T-cell (primary cell): ENCODE measurements at regions not wholly inside any gene's neighbourhood (a gene's known extent, or its start where the extent isn't known, plus 50 kb on each side); places are given as distances from the start of the nearest gene placed in this dataset.
A peak's percentile ranks its signal among the peaks of the same experiment; 100 is the strongest.

Experiments
- ATAC-seq, 4 experiments: fragments of 200-7000 bp in 3 of 4; fragments of 150-1000 bp in 1 of 4; cut with Tn5 transposase; replicated peaks in 1 of 4; 1 replicate in 3 of 4; 2 replicates in 1 of 4; pipeline ENCODE4 v1.10.0; 2021; ENCODE audit warnings: moderate library complexity in 3 of 4, mild to moderate bottlenecking in 2 of 4, moderate number of reproducible peaks in 1 of 4
- CTCF ChIA-PET, 2 donors: fragments of 300-600 bp; sonication (Branson Sonifier 250); formaldehyde crosslinking; loops; one replicate each; lab custom pipeline; 2022; ENCODE audit warnings: antibody characterized with exemption in 2 of 2; lab: Charles Lee
- POLR2A ChIA-PET, 2 donors: fragments of 300-600 bp; sonication (Branson Sonifier 250); formaldehyde crosslinking; loops; one replicate each; lab custom pipeline; 2022; ENCODE audit warnings: antibody characterized with exemption in 2 of 2; lab: Charles Lee
- DNase-seq, 35 experiments: peaks; one replicate each; pipeline versions ENCODE4 v3.0.0 to v3.0.0-alpha.2; 2013 to 2023
- H3K27ac ChIP-seq: one replicate; pipeline ENCODE4 v1.5.1; 2013; ENCODE audit warnings: low read length
- H3K27me3 ChIP-seq, 2 experiments: replicated peaks in 1 of 2; 1 replicate in 1 of 2; 2 replicates in 1 of 2; pipeline versions ENCODE4 v1.6.1 to v1.7.0; 2013; ENCODE audit warnings: low read length in 1 of 2, mixed read lengths in 1 of 2; ENCODE audit not compliant: control insufficient read depth in 2 of 2, insufficient read depth in 2 of 2; ENCODE audit errors: extremely low read depth in 1 of 2
- H3K36me3 ChIP-seq, 2 donors: 1 replicate in 1 of 2; 2 replicates in 1 of 2; pipeline versions ENCODE4 v1.6.1 to v1.7.0; 2013; ENCODE audit warnings: low read length in 1 of 2; ENCODE audit not compliant: control insufficient read depth in 2 of 2, insufficient read depth in 1 of 2; ENCODE audit errors: extremely low read depth in 1 of 2
- H3K4me1 ChIP-seq, 2 experiments: 1 replicate in 1 of 2; 2 replicates in 1 of 2; pipeline versions ENCODE4 v1.6.1 to v1.7.0; 2013; ENCODE audit warnings: low read length in 2 of 2, mixed read lengths in 1 of 2; ENCODE audit not compliant: insufficient read depth in 2 of 2, control insufficient read depth in 1 of 2; ENCODE audit errors: extremely low read depth in 1 of 2
- H3K4me3 ChIP-seq, 2 donors: 1 replicate in 1 of 2; 2 replicates in 1 of 2; pipeline versions ENCODE4 v1.5.1 to v1.7.0; 2013; ENCODE audit warnings: mild to moderate bottlenecking in 2 of 2, low read length in 1 of 2, moderate library complexity in 1 of 2; ENCODE audit not compliant: control insufficient read depth in 1 of 2; ENCODE audit errors: extremely low read depth in 1 of 2
- H3K9me3 ChIP-seq: 2 replicates; pipeline ENCODE4 v1.7.0; 2013
- H3K27ac Mint-ChIP-seq, 2 donors: one replicate each; pipeline ENCODE4 v1.8.0; 2020 to 2021; ENCODE audit warnings: mild to moderate bottlenecking in 2 of 2, mixed read lengths in 2 of 2
- H3K27me3 Mint-ChIP-seq, 2 donors: one replicate each; pipeline ENCODE4 v1.8.0; 2021 to 2022; ENCODE audit warnings: mixed read lengths in 2 of 2
- H3K36me3 Mint-ChIP-seq: one replicate; pipeline ENCODE4 v1.8.0; 2021; ENCODE audit warnings: mixed read lengths
- H3K4me1 Mint-ChIP-seq, 3 donors: one replicate each; pipeline ENCODE4 v1.8.0; 2020 to 2022; ENCODE audit warnings: mixed read lengths in 3 of 3, mild to moderate bottlenecking in 1 of 3
- H3K4me3 Mint-ChIP-seq, 3 donors: one replicate each; pipeline ENCODE4 v1.8.0; 2020 to 2022; ENCODE audit warnings: mild to moderate bottlenecking in 3 of 3, mixed read lengths in 3 of 3, moderate library complexity in 3 of 3
- H3K9me3 Mint-ChIP-seq, 3 donors: one replicate each; pipeline ENCODE4 v1.8.0; 2020 to 2022; ENCODE audit warnings: mixed read lengths in 3 of 3
- WGBS: methylation state at CpG from one replicate; pipeline ENCODE4 v1.1.5; 2013; ENCODE audit warnings: missing lambda C conversion rate; ENCODE audit not compliant: insufficient coverage; 5-methylcytosine and 5-hydroxymethylcytosine counted together

DNA sequence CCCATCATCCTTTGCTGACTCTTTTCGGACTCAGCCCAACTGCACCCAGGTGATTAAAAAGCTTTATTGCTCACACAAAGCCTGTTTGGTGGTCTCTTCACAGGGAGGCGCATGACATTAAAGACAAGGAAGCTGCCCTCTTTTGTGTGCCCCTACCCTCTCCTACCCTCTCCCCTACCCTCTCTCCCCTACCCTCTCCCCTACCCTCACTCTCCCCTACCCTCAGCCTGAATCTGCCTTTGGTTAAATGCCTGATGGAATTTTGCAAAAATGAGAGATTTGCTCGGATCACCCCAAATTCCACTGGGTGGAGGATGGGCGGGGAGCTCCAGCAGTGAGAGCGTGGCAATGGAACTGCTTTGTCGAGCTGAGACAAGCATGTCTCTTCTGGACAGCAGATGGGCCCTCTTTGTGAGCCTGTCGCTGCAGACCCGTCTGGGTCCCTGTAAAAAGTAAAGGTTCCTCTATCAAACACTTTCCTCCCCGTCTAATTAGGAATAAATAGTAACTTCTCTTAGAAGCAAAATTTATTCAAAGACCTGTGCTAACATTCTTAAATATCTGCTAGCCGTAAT, 76.4 kb upstream of the MLN start:
- no peaks in the 10 kb centered on the region for H3K9me3 ChIP-seq
- Mint-ChIP-seq H3K4me3 (no peak overlapping the region), H3K27me3 (no peaks in the 10 kb centered on the region), H3K36me3 (no peaks in the 10 kb centered on the region), H3K9me3 (no peaks in the 10 kb centered on the region), H3K27ac (no peak overlapping the region), H3K4me1 (peaks cover 0 to under 1% (median 0%) of the 10 kb centered on the region in 3 donors)
- no peak overlapping the region for H3K27ac ChIP-seq
- ChIA-PET POLR2A (interaction anchor here in 1 of 2 donors (0.5 kb wide), 1 partner anchor 246 kb away, joined by 5 read pairs; no protein-coding TSS in a partner anchor), CTCF (interaction anchor here in 1 of 2 donors (0.7 kb wide), 1 partner anchor 71 kb away, joined by 4 read pairs; no protein-coding TSS in a partner anchor)
- peaks cover under 1 to 3% of the 10 kb centered on the region in 2 experiments for H3K4me1 ChIP-seq
- 92% methylated on average over 5 of the region's 10 CpGs for WGBS
- no peaks in the 10 kb centered on the region for H3K36me3 ChIP-seq
- DNase-seq (no peak), ATAC-seq (no peak)
- H3K4me3 ChIP-seq, result no peak overlapping the region
- H3K27me3 ChIP-seq, result peaks cover 0 to 19% of the 10 kb centered on the region in 2 experiments

DNA sequence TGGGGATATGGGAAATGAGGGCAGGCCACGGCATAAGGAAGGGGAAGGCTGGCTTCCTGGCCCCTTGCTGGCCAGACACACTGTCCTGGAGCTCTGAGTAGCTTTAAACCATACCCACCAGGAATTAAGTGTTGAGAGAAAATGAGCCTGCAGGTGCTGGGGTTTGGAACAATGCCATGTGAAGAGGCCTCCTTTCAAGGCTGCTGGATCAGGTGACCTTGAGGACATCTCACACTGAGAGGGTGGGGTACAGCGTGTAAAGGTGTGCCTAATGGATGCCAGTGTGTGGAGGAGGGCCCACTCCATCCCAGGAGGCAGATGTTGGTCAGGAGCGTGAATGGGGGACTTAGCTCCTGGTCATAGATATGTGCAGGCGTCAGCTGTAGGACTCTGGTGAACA, 74.8 kb upstream of the MLN start:
- Mint-ChIP-seq H3K9me3 (no peaks in the 10 kb centered on the region), H3K36me3 (no peaks in the 10 kb centered on the region), H3K4me3 (no peak overlapping the region), H3K4me1 (peaks cover 4 to 8% (median 6%) of the 10 kb centered on the region in 3 donors), H3K27me3 (peaks cover 0 to 3% of the 10 kb centered on the region in 2 donors), H3K27ac (no peak overlapping the region)
- H3K4me1 ChIP-seq, result peaks cover 3 to 7% of the 10 kb centered on the region in 2 experiments
- ChIA-PET POLR2A (no interaction called here), CTCF (interaction anchor here in 1 of 2 donors (0.7 kb wide), 1 partner anchor 54 kb away, joined by 4 read pairs; no protein-coding TSS in a partner anchor)
- 88% methylated on average over 3 of the region's 4 CpGs for WGBS
- DNase-seq (no peak), ATAC-seq (no peak)
- no peaks in the 10 kb centered on the region for H3K36me3 ChIP-seq
- no peak overlapping the region for H3K27ac ChIP-seq
- no peak overlapping the region for H3K4me3 ChIP-seq
- H3K9me3 ChIP-seq, result no peaks in the 10 kb centered on the region
- peaks cover 0 to 19% of the 10 kb centered on the region in 2 experiments for H3K27me3 ChIP-seq

DNA sequence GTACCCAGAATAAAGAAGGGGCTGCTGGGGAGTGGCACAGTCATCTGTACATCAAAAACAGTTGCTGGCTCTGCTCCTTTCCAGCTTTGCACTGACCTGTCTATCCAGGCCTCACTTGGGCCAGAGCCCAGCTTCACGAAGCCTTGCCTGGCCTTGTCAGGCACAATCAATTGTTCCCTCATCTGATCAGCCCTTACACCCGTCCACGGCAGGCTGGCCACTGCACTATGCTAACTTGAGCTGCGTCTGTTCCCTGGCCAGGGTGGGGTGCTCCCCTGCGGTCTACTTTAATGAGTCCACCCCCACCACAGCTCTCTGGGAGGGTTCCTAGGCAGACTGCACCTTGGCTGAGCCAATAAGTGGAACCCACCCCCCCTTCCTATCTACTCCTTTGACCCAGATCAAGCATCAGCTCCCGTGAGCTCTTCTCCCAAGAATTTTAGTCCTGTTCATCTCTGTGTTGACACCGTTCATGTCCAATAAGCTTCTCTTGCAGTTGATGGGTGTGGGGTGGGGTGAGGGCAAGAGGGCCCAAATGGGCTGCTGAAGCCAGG, 74.3 kb upstream of the MLN start:
- Histone ChIP-seq H3K4me3 (no peak overlapping the region), H3K36me3 (no peaks in the 10 kb centered on the region), H3K9me3 (no peaks in the 10 kb centered on the region), H3K4me1 (peaks cover 3 to 7% of the 10 kb centered on the region in 2 experiments), H3K27ac (no peak overlapping the region), H3K27me3 (peaks cover 0 to 19% of the 10 kb centered on the region in 2 experiments)
- H3K36me3 Mint-ChIP-seq, result no peaks in the 10 kb centered on the region
- no peaks in the 10 kb centered on the region for H3K9me3 Mint-ChIP-seq
- peaks cover 4 to 8% (median 6%) of the 10 kb centered on the region in 3 donors for H3K4me1 Mint-ChIP-seq
- WGBS, result 98% methylated on average over 6 of the region's 7 CpGs
- H3K4me3 Mint-ChIP-seq, result no peak overlapping the region
- no peak for ATAC-seq
- POLR2A ChIA-PET, result no interaction called here
- CTCF ChIA-PET, result interaction anchor here in 1 of 2 donors (0.7 kb wide), 1 partner anchor 54 kb away, joined by 4 read pairs; no protein-coding TSS in a partner anchor
- H3K27ac Mint-ChIP-seq, result no peak overlapping the region
- no peak for DNase-seq
- peaks cover 0 to 3% of the 10 kb centered on the region in 2 donors for H3K27me3 Mint-ChIP-seq

GRCh38 chr6:33875696-33876095, 71.9 kb upstream of the MLN start:
- Mint-ChIP-seq H3K36me3 (no peaks in the 10 kb centered on the region), H3K9me3 (no peaks in the 10 kb centered on the region), H3K27ac (no peak overlapping the region), H3K4me3 (no peak overlapping the region), H3K27me3 (peaks cover 0 to 7% of the 10 kb centered on the region in 2 donors), H3K4me1 (peaks cover 4 to 13% (median 6%) of the 10 kb centered on the region in 3 donors)
- no peak for ATAC-seq
- ChIA-PET POLR2A (no interaction called here), CTCF (no interaction called here)
- Histone ChIP-seq H3K36me3 (no peaks in the 10 kb centered on the region), H3K4me1 (peaks cover 3 to 7% of the 10 kb centered on the region in 2 experiments), H3K9me3 (no peaks in the 10 kb centered on the region), H3K27ac (no peak overlapping the region), H3K27me3 (peaks cover 0 to 34% of the 10 kb centered on the region in 2 experiments), H3K4me3 (no peak overlapping the region)
- DNase-seq, result no peak
- 97% methylated on average over 5 of the region's 5 CpGs for WGBS

GRCh38 chr6:33875141-33875581, 71.4 kb upstream of the MLN start:
- Mint-ChIP-seq H3K4me1 (peaks cover 4 to 13% (median 6%) of the 10 kb centered on the region in 3 donors), H3K27me3 (peaks cover 0 to 7% of the 10 kb centered on the region in 2 donors), H3K9me3 (no peaks in the 10 kb centered on the region), H3K27ac (peak overlapping the region in 1 of 2 donors; percentile 25), H3K4me3 (no peak overlapping the region), H3K36me3 (no peaks in the 10 kb centered on the region)
- ATAC-seq, result no peak
- Histone ChIP-seq H3K27ac (no peak overlapping the region), H3K27me3 (peaks cover 0 to 37% of the 10 kb centered on the region in 2 experiments), H3K4me3 (no peak overlapping the region), H3K4me1 (peaks cover 3 to 7% of the 10 kb centered on the region in 2 experiments), H3K36me3 (no peaks in the 10 kb centered on the region), H3K9me3 (no peaks in the 10 kb centered on the region)
- WGBS, result 67% methylated on average over 1 of the region's 6 CpGs
- POLR2A ChIA-PET, result no interaction called here
- CTCF ChIA-PET, result no interaction called here
- no peak for DNase-seq

GRCh38 chr6:33874136-33874760, 70.4 kb upstream of the MLN start:
- peaks cover 4 to 13% (median 6%) of the 10 kb centered on the region in 3 donors for H3K4me1 Mint-ChIP-seq
- Histone ChIP-seq H3K4me3 (no peak overlapping the region), H3K4me1 (peaks cover 3 to 7% of the 10 kb centered on the region in 2 experiments), H3K9me3 (no peaks in the 10 kb centered on the region), H3K36me3 (no peaks in the 10 kb centered on the region), H3K27ac (no peak overlapping the region), H3K27me3 (peaks cover 0 to 40% of the 10 kb centered on the region in 2 experiments)
- H3K36me3 Mint-ChIP-seq, result no peaks in the 10 kb centered on the region
- WGBS, result 86% methylated on average over 8 of the region's 17 CpGs
- no peaks in the 10 kb centered on the region for H3K9me3 Mint-ChIP-seq
- peaks cover 0 to 7% of the 10 kb centered on the region in 2 donors for H3K27me3 Mint-ChIP-seq
- no peak overlapping the region for H3K4me3 Mint-ChIP-seq
- H3K27ac Mint-ChIP-seq, result no peak overlapping the region
- DNase-seq (no peak), ATAC-seq (no peak)
- CTCF ChIA-PET, result no interaction called here
- POLR2A ChIA-PET, result no interaction called here
